ENCODE measurements at regions not wholly inside any gene's neighbourhood (a gene's known extent, or its start where the extent isn't known, plus 50 kb on each side); places are given as distances from the start of the nearest gene placed in this dataset.

GRCh38 chr10:17504547-17505245 is 50.3 kb upstream of the ST8SIA6 start:
- no TSS peak for BruUV-seq (replicated peaks)
- Histone ChIP-seq H2AFZ (ENCODE audit: low read depth, low read length, poor library complexity, severe bottlenecking) (peak overlapping the region; percentile 45), H3K4me2 (ENCODE audit: low read length) (peak overlapping the region; percentile 37), H3K4me1 (ENCODE audit: control insufficient read depth in 1 of 2, insufficient read depth in 2 of 2, low read length in 2 of 2) (peaks cover 3 to 16% of the 10 kb centered on the region in 2 experiments), H3K79me2 (ENCODE audit: insufficient read depth, low read length) (no peaks in the 10 kb centered on the region), H3K9ac (ENCODE audit: low read length) (no peak overlapping the region), H3K36me3 (ENCODE audit: control insufficient read depth in 1 of 2, insufficient read depth in 2 of 2, low read length in 2 of 2) (no peaks in the 10 kb centered on the region), H3K4me3 (replicated peaks in 1 of 2; ENCODE audit: low read depth in 1 of 2, low read length in 2 of 2) (no peak overlapping the region), H3K27ac (ENCODE audit: low read depth, low read length) (no peak overlapping the region), H3K9me2 (ENCODE audit: insufficient read depth) (no peaks in the 10 kb centered on the region), H3K9me3 (ENCODE audit: control insufficient read depth in 1 of 2, insufficient read depth in 1 of 2, low read depth in 1 of 2, low read length in 2 of 2) (no peaks in the 10 kb centered on the region), H4K20me1 (ENCODE audit: insufficient read depth) (no peaks in the 10 kb centered on the region), H3K27me3 (ENCODE audit: insufficient read depth, low read length) (no peaks in the 10 kb centered on the region)
- peak; percentile 50; the same call in 1 of the 2 replicates for ATAC-seq
- DNase-seq (ENCODE audit: low read depth, low spot score): no peak
- POLR2A ChIA-PET: no interaction called here
- CTCF ChIA-PET: no interaction called here
- RAD21 ChIA-PET (ENCODE audit: low non-redundant PET in 1 of 2, low total read pairs in 2 of 2, uncharacterized antibody in 2 of 2, unreplicated experiment in 2 of 2): no interaction called here
- TF ChIP-seq CTCF (IDR thresholded peaks at IDR 0.05 in 2 of 3, conservative IDR thresholded peaks at IDR 0.05 in 1 of 3; ENCODE audit: borderline replicate concordance in 1 of 3, insufficient read depth in 1 of 3, low read depth in 2 of 3, low read length in 2 of 3): no peak
- TF ChIP-seq CBX3 (IDR thresholded peaks at IDR 0.05; ENCODE audit: low read depth): no peak
- no peak for TF ChIP-seq EZH2phosphoT487 (IDR thresholded peaks at IDR 0.05; ENCODE audit: borderline replicate concordance)
- TF ChIP-seq SIN3A (IDR thresholded peaks at IDR 0.05; ENCODE audit: low read depth): no peak
- TF ChIP-seq EGR1 (IDR thresholded peaks at IDR 0.05; ENCODE audit: low read depth): no peak
- TF ChIP-seq ZFX (IDR thresholded peaks at IDR 0.05): no peak
- no peak for TF ChIP-seq YY1 (IDR thresholded peaks at IDR 0.05; ENCODE audit: extremely low read depth, insufficient replicate concordance, low read depth, low read length)
- no peak for TF ChIP-seq RAD21 (IDR thresholded peaks at IDR 0.05; ENCODE audit: low read depth)
- no peak for TF ChIP-seq EZH2 (IDR thresholded peaks at IDR 0.05)
- no peak for TF ChIP-seq ZNF274 (IDR thresholded peaks at IDR 0.05; ENCODE audit: low read depth, low read length)
- no peak for TF ChIP-seq JUND (IDR thresholded peaks at IDR 0.05)
- TF ChIP-seq POLR2A (IDR thresholded peaks at IDR 0.05; ENCODE audit: borderline replicate concordance, extremely low read depth, insufficient read depth, insufficient read length): no peak
- intact Hi-C loops (cut with micrococcal nuclease): no loop called here
